Endothelial cell of umbilical vein (primary cell): ENCODE measurements at regions not wholly inside any gene's neighbourhood (a gene's known extent, or its start where the extent isn't known, plus 50 kb on each side); places are given as distances from the start of the nearest gene placed in this dataset.

ENCODE experiments used
- BruUV-seq: library from RNA; stranded (reverse); fragments of 400-500 nt; replicated peaks from 2 replicates; lab custom pipeline; 2021; lab: Mats Ljungman, UMichigan
- CTCF ChIA-PET: fragments of 300-600, 350-600 bp; sonication (Branson Sonifier 250); formaldehyde crosslinking; loops from one replicate; lab custom pipeline; 2021; ENCODE audit warnings: antibody characterized with exemption, inconsistent platforms; lab: Charles Lee
- POLR2A ChIA-PET: fragments of 300-600, 350-600 bp; sonication (Branson Sonifier 250); formaldehyde crosslinking; loops from one replicate; lab custom pipeline; 2021; ENCODE audit warnings: antibody characterized with exemption, inconsistent platforms; lab: Charles Lee
- DNase-seq: peaks from one replicate; pipeline ENCODE4 v3.0.0-alpha.2; 2011; ENCODE audit warnings: low read depth, low spot score
- FAIRE-seq: peaks from 2 replicates; lab custom pipeline; 2011; peaks lifted over from hg19 to GRCh38; lab: Jason Lieb, UNC
- H2AFZ ChIP-seq: 2 replicates; pipeline ENCODE4 v1.6.0; 2012; ENCODE audit warnings: low read depth, low read length, control low read depth, inconsistent platforms
- H3K27ac ChIP-seq: 2 replicates; pipeline ENCODE4 v1.5.1; 2011; ENCODE audit warnings: low read depth, mild to moderate bottlenecking, control low read depth, low read length, moderate library complexity; ENCODE audit not compliant: insufficient read depth
- H3K27me3 ChIP-seq, 2 experiments: 2 replicates each; pipeline versions ENCODE4 v1.6.0 to v1.6.1; 2011; ENCODE audit warnings: low read length in 2 of 2, mixed read lengths in 1 of 2; ENCODE audit not compliant: control insufficient read depth in 2 of 2, insufficient read depth in 2 of 2
- H3K36me3 ChIP-seq, 2 experiments: 2 replicates in 1 of 2; 3 replicates in 1 of 2; pipeline ENCODE4 v1.5.1; 2011; ENCODE audit warnings: low read length in 2 of 2, mild to moderate bottlenecking in 1 of 2, moderate library complexity in 1 of 2; ENCODE audit not compliant: control insufficient read depth in 2 of 2, insufficient read depth in 2 of 2; ENCODE audit errors: extremely low read depth in 1 of 2
- H3K4me1 ChIP-seq: 3 replicates; pipeline ENCODE4 v1.5.1; 2011; ENCODE audit warnings: mild to moderate bottlenecking, low read length; ENCODE audit not compliant: control insufficient read depth, insufficient read depth; ENCODE audit errors: extremely low read depth
- H3K4me2 ChIP-seq: 2 replicates; pipeline ENCODE4 v1.6.1; 2011; ENCODE audit warnings: low read length, control low read depth, mixed read lengths; ENCODE audit not compliant: insufficient read depth
- H3K4me3 ChIP-seq, 3 experiments: fragments of 200-600 bp in 1 of 3; sonication (generic), shearing (Covaris generic) in 1 of 3; replicated peaks in 1 of 3; 2 replicates each; pipeline ENCODE4 v1.5.1; 2011 to 2016; ENCODE audit warnings: control low read depth in 3 of 3, low read length in 3 of 3, mild to moderate bottlenecking in 2 of 3, inconsistent platforms in 1 of 3, low read depth in 1 of 3, moderate library complexity in 1 of 3; ENCODE audit not compliant: insufficient read depth in 1 of 3
- H3K79me2 ChIP-seq: 2 replicates; pipeline ENCODE4 v1.6.0; 2012; ENCODE audit warnings: low read length, inconsistent platforms; ENCODE audit not compliant: control insufficient read depth, insufficient read depth
- H3K9ac ChIP-seq: replicated peaks from 2 replicates; pipeline ENCODE3; 2011; ENCODE audit warnings: low read length, control low read depth; ENCODE audit not compliant: insufficient read depth; ENCODE audit errors: extremely low read depth
- H3K9me1 ChIP-seq: replicated peaks from 3 replicates; pipeline ENCODE4 v1.6.0; 2011; ENCODE audit warnings: mild to moderate bottlenecking, low read length; ENCODE audit not compliant: control insufficient read depth, insufficient read depth; ENCODE audit errors: extremely low read depth
- H3K9me3 ChIP-seq: replicated peaks from 2 replicates; pipeline ENCODE4 v1.5.1; 2012; ENCODE audit warnings: low read length, inconsistent platforms; ENCODE audit not compliant: control insufficient read depth, insufficient read depth
- H4K20me1 ChIP-seq: replicated peaks from 2 replicates; pipeline ENCODE3; 2011; ENCODE audit warnings: mild to moderate bottlenecking, low read length; ENCODE audit not compliant: control insufficient read depth, insufficient read depth; ENCODE audit errors: extremely low read depth
- FOS ChIP-seq: IDR thresholded peaks from 2 replicates; pipeline ENCODE4 v1.6.1; 2011; ENCODE audit warnings: mild to moderate bottlenecking, low read length, moderate library complexity, borderline replicate concordance; ENCODE audit not compliant: insufficient read depth
- GATA2 ChIP-seq: IDR thresholded peaks from 2 replicates; pipeline ENCODE4 v1.7.0; 2011; ENCODE audit warnings: low read depth, mild to moderate bottlenecking, moderate library complexity, mixed read lengths, low read length; ENCODE audit not compliant: insufficient read length, insufficient read depth
- JUN ChIP-seq: IDR thresholded peaks from 2 replicates; pipeline ENCODE4 v1.6.1; 2011; ENCODE audit warnings: borderline replicate concordance, low read depth; ENCODE audit not compliant: insufficient read length, insufficient read depth
- POLR2A ChIP-seq: IDR thresholded peaks from 2 replicates; pipeline ENCODE4 v1.6.1; 2012; ENCODE audit warnings: low read depth, mild to moderate bottlenecking, control low read depth, low read length
- POLR2AphosphoS5 ChIP-seq: IDR thresholded peaks from 2 replicates; pipeline ENCODE4 v1.6.1; 2012; ENCODE audit warnings: low read depth, mild to moderate bottlenecking, control low read depth, low read length, moderate library complexity; ENCODE audit not compliant: insufficient read depth
- dilution Hi-C: fragments of 300-500 bp; cut with MboI; formaldehyde crosslinking; loops from one replicate; pipeline ENCODE4 v1.15.0; 2019; ENCODE audit warnings: low sequenced_read_pairs; ENCODE audit not compliant: extremely low pct_ligation_motif_present
- intact Hi-C: fragments of 100-400 bp; cut with micrococcal nuclease; formaldehyde crosslinking; loops from one replicate; pipeline ENCODE4 v1.10.0; 2022
- TF ChIP-seq, protein P1 (sequence below): IDR thresholded peaks from 2 replicates; pipeline ENCODE4 v1.6.1; 2011; ENCODE audit not compliant: insufficient read depth, insufficient read length

DNA sequence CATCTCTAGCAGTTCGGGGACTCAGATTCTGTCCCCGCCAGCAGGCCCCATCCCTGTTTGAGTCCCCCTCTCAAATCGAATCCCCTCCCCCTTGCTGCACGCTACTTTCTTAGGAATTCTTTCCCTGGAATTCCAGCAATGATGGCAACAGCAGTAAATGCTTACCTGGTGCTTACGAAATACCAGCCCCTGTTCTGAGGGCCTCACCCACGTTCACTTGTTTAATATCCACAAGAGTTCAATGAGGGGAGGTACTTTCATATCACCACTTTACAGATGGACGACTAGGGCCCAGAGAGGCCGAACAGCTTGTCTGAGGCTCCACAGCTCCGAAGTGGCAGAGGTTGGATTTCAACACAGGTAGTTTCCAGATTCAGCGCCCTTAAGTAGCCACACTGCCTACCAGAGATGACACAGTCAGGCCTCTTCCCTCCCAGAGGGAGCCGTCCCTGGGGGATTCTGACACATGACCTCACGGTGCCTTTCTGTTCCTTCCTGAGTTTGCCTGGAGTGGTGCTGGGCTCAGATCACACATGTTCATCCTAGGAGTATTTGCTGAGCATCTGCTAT, 120.7 kb upstream of the GSE1 start:
- dilution Hi-C loops (no loop called here), intact Hi-C loops (no loop called here)
- ChIA-PET POLR2A (no interaction called here), CTCF (no interaction called here)
- Histone ChIP-seq H3K9me1 (no peaks in the 10 kb centered on the region), H3K79me2 (no peaks in the 10 kb centered on the region), H3K9ac (no peak overlapping the region), H3K27me3 (no peaks in the 10 kb centered on the region), H3K4me3 (no peak overlapping the region), H3K27ac (no peak overlapping the region), H3K4me2 (no peak overlapping the region), H4K20me1 (no peaks in the 10 kb centered on the region), H3K4me1 (no peaks in the 10 kb centered on the region), H2AFZ (no peak overlapping the region), H3K9me3 (no peaks in the 10 kb centered on the region), H3K36me3 (no peaks in the 10 kb centered on the region)
- DNase-seq, result no peak
- TF ChIP-seq FOS (no peak), GATA2 (no peak)
- BruUV-seq, result no TSS peak
- FAIRE-seq, result no peak

DNA sequence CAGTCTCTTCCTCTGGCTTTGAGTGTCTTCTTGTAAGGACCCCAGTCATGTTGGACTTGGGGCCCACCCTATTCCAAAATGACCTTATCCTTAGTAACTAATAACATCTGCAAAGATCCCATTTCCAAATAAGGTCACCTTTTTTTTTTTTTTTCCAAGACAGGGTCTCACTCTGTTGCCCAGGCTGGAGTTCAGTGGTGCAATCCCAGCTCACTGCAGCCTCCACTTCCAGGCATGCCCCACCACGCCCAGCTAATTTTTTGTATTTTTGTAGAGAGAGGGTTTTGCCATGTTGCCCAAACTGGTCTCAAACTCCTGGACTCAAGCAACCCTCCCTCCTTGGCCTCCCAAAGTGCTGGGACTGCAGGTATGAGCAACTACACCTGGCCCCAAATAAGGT, 118.8 kb upstream of the GSE1 start:
- Histone ChIP-seq H3K27ac (no peak overlapping the region), H3K27me3 (no peaks in the 10 kb centered on the region), H3K9ac (no peak overlapping the region), H3K9me3 (no peaks in the 10 kb centered on the region), H3K4me2 (no peak overlapping the region), H2AFZ (no peak overlapping the region), H3K9me1 (no peaks in the 10 kb centered on the region), H3K4me1 (no peaks in the 10 kb centered on the region), H3K36me3 (no peaks in the 10 kb centered on the region), H3K4me3 (no peak overlapping the region), H3K79me2 (no peaks in the 10 kb centered on the region), H4K20me1 (no peaks in the 10 kb centered on the region)
- POLR2A ChIA-PET, result no interaction called here
- intact Hi-C loops, result no loop called here
- DNase-seq (no peak), FAIRE-seq (no peak)
- TF ChIP-seq POLR2A (no peak), POLR2AphosphoS5 (no peak), GATA2 (no peak), JUN (no peak), FOS (no peak)
- TF ChIP-seq, protein P1, sequence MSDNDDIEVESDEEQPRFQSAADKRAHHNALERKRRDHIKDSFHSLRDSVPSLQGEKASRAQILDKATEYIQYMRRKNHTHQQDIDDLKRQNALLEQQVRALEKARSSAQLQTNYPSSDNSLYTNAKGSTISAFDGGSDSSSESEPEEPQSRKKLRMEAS, result no peak
- CTCF ChIA-PET, result interaction anchor here (0.6 to 1.7 kb wide), 3 partner anchors 12 to 26 kb away, joined by 3 to 8 read pairs (median 3); no protein-coding TSS in a partner anchor
- dilution Hi-C loops, result no loop called here
- BruUV-seq, result no TSS peak
